ENCODE measurements at regions not wholly inside any gene's neighbourhood (a gene's known extent, or its start where the extent isn't known, plus 50 kb on each side); places are given as distances from the start of the nearest gene placed in this dataset.

DNA sequence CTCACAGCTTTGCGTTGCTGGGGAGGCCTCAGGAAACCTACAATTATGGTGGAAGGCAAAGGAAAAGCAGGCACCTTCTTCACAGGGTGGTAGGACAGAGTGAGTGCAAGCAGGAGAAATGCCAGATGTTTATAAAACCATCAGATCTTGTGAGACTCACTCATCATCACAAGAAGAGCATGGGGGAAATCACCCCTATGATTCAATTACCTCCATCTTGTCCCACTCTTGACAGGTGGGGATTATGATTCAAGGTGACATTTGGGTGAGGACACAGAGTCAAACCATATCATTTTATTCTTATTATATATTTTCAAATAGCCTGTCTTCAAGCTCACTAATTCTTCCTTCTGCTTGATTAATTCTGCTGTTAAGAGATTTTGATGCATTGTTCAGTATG lies 665.3 kb downstream of the TRHDE start:
- no peaks in the 10 kb centered on the region for H3K27me3 ChIP-seq (ENCODE audit: control insufficient read depth in 4 of 4, insufficient read depth in 4 of 4, low read length in 3 of 4)
- TF ChIP-seq, protein P1, sequence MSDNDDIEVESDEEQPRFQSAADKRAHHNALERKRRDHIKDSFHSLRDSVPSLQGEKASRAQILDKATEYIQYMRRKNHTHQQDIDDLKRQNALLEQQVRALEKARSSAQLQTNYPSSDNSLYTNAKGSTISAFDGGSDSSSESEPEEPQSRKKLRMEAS (IDR thresholded peaks at IDR 0.05) = no peak
- TF ChIP-seq HNF4G (IDR thresholded peaks at IDR 0.05) (no peak), HNF4A (conservative IDR thresholded peaks at IDR 0.05) (no peak), JUND (IDR thresholded peaks at IDR 0.05) (no peak), TAF1 (conservative IDR thresholded peaks at IDR 0.05) (no peak), SP1 (IDR thresholded peaks at IDR 0.05) (no peak)
- TF ChIP-seq, protein P2, sequence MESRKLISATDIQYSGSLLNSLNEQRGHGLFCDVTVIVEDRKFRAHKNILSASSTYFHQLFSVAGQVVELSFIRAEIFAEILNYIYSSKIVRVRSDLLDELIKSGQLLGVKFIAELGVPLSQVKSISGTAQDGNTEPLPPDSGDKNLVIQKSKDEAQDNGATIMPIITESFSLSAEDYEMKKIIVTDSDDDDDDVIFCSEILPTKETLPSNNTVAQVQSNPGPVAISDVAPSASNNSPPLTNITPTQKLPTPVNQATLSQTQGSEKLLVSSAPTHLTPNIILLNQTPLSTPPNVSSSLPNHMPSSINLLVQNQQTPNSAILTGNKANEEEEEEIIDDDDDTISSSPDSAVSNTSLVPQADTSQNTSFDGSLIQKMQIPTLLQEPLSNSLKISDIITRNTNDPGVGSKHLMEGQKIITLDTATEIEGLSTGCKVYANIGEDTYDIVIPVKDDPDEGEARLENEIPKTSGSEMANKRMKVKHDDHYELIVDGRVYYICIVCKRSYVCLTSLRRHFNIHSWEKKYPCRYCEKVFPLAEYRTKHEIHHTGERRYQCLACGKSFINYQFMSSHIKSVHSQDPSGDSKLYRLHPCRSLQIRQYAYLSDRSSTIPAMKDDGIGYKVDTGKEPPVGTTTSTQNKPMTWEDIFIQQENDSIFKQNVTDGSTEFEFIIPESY (IDR thresholded peaks at IDR 0.05) = no peak
- no peak overlapping the region for H3K4me3 ChIP-seq (ENCODE audit: low read depth in 1 of 3, low read length in 3 of 3)
- H3K27ac ChIP-seq (ENCODE audit: low read depth in 1 of 2, low read length in 2 of 2) = no peak overlapping the region
- H3K36me3 ChIP-seq (ENCODE audit: control insufficient read depth in 4 of 4, insufficient read depth in 3 of 4, low read depth in 1 of 4, low read length in 3 of 4) = no peaks in the 10 kb centered on the region
- peaks cover 0 to 3% (median 2%) of the 10 kb centered on the region in 4 donors for H3K9me3 ChIP-seq (ENCODE audit: control insufficient read depth in 4 of 4, low read length in 3 of 4)
- H3K9ac ChIP-seq (ENCODE audit: low read depth in 1 of 2, low read length in 2 of 2) = no peak overlapping the region
- 92% methylated on average over 1 of the region's 1 CpG for WGBS
- H3K4me1 ChIP-seq (ENCODE audit: control insufficient read depth in 4 of 4, insufficient read depth in 4 of 4, low read length in 3 of 4) = no peaks in the 10 kb centered on the region
- DNase-seq (ENCODE audit: low spot score) = no peak

DNA sequence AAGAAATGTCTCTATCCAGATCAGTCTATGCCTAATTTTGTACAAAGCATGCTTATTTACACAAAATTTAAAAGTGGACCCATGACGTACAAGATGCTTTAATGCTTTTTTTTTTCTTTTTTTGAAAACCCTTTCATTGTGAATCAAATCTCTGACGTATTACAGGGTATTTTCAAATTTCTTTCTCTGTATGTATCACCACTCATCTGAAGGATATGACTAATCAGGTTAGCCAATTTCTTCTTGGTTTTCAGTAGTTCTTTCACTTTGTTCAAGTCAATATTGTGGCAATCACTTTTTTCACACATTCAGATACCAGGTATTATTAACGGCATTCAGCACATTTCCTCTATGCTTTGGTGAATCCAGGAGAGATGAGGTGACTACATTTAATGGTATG lies 685.3 kb downstream of the TRHDE start:
- Histone ChIP-seq H3K4me3 (ENCODE audit: low read depth in 1 of 3, low read length in 3 of 3) (no peak overlapping the region), H3K4me1 (ENCODE audit: control insufficient read depth in 4 of 4, insufficient read depth in 4 of 4, low read length in 3 of 4) (no peaks in the 10 kb centered on the region), H3K27ac (ENCODE audit: low read depth in 1 of 2, low read length in 2 of 2) (no peak overlapping the region), H3K27me3 (ENCODE audit: control insufficient read depth in 4 of 4, insufficient read depth in 4 of 4, low read length in 3 of 4) (no peaks in the 10 kb centered on the region), H3K36me3 (ENCODE audit: control insufficient read depth in 4 of 4, insufficient read depth in 3 of 4, low read depth in 1 of 4, low read length in 3 of 4) (no peaks in the 10 kb centered on the region), H3K9me3 (ENCODE audit: control insufficient read depth in 4 of 4, low read length in 3 of 4) (no peaks in the 10 kb centered on the region), H3K9ac (ENCODE audit: low read depth in 1 of 2, low read length in 2 of 2) (no peak overlapping the region)
- WGBS = 86% methylated on average over 3 of the region's 3 CpGs
- TF ChIP-seq, protein P3, sequence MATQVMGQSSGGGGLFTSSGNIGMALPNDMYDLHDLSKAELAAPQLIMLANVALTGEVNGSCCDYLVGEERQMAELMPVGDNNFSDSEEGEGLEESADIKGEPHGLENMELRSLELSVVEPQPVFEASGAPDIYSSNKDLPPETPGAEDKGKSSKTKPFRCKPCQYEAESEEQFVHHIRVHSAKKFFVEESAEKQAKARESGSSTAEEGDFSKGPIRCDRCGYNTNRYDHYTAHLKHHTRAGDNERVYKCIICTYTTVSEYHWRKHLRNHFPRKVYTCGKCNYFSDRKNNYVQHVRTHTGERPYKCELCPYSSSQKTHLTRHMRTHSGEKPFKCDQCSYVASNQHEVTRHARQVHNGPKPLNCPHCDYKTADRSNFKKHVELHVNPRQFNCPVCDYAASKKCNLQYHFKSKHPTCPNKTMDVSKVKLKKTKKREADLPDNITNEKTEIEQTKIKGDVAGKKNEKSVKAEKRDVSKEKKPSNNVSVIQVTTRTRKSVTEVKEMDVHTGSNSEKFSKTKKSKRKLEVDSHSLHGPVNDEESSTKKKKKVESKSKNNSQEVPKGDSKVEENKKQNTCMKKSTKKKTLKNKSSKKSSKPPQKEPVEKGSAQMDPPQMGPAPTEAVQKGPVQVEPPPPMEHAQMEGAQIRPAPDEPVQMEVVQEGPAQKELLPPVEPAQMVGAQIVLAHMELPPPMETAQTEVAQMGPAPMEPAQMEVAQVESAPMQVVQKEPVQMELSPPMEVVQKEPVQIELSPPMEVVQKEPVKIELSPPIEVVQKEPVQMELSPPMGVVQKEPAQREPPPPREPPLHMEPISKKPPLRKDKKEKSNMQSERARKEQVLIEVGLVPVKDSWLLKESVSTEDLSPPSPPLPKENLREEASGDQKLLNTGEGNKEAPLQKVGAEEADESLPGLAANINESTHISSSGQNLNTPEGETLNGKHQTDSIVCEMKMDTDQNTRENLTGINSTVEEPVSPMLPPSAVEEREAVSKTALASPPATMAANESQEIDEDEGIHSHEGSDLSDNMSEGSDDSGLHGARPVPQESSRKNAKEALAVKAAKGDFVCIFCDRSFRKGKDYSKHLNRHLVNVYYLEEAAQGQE (IDR thresholded peaks at IDR 0.05) = no peak
- TF ChIP-seq GABPA (IDR thresholded peaks at IDR 0.05 in 1 of 2, conservative IDR thresholded peaks at IDR 0.05 in 1 of 2) = no peak
- no peak for TF ChIP-seq JUND (IDR thresholded peaks at IDR 0.05)
- no peak for TF ChIP-seq SP1 (IDR thresholded peaks at IDR 0.05)
- TF ChIP-seq HNF4A (conservative IDR thresholded peaks at IDR 0.05) = no peak
- no peak for TF ChIP-seq YY1 (IDR thresholded peaks at IDR 0.05)
- TF ChIP-seq FOXA2 (IDR thresholded peaks at IDR 0.05) = no peak
- TF ChIP-seq, protein P2 (IDR thresholded peaks at IDR 0.05) = no peak
- TF ChIP-seq NR2F2 (IDR thresholded peaks at IDR 0.05) = no peak
- TF ChIP-seq HNF4G (IDR thresholded peaks at IDR 0.05) = no peak
- TF ChIP-seq, protein P4, sequence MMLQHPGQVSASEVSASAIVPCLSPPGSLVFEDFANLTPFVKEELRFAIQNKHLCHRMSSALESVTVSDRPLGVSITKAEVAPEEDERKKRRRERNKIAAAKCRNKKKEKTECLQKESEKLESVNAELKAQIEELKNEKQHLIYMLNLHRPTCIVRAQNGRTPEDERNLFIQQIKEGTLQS (IDR thresholded peaks at IDR 0.05) = no peak
- TF ChIP-seq, protein P1 (IDR thresholded peaks at IDR 0.05) = no peak
- TF ChIP-seq RXRA (IDR thresholded peaks at IDR 0.05) = no peak
- TF ChIP-seq TAF1 (conservative IDR thresholded peaks at IDR 0.05) = no peak
- no peak for TF ChIP-seq FOXA1 (IDR thresholded peaks at IDR 0.05)
- TF ChIP-seq, protein P5, sequence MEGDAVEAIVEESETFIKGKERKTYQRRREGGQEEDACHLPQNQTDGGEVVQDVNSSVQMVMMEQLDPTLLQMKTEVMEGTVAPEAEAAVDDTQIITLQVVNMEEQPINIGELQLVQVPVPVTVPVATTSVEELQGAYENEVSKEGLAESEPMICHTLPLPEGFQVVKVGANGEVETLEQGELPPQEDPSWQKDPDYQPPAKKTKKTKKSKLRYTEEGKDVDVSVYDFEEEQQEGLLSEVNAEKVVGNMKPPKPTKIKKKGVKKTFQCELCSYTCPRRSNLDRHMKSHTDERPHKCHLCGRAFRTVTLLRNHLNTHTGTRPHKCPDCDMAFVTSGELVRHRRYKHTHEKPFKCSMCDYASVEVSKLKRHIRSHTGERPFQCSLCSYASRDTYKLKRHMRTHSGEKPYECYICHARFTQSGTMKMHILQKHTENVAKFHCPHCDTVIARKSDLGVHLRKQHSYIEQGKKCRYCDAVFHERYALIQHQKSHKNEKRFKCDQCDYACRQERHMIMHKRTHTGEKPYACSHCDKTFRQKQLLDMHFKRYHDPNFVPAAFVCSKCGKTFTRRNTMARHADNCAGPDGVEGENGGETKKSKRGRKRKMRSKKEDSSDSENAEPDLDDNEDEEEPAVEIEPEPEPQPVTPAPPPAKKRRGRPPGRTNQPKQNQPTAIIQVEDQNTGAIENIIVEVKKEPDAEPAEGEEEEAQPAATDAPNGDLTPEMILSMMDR (IDR thresholded peaks at IDR 0.05; ENCODE audit: low read depth, low read length, missing input control) = no peak
- TF ChIP-seq EGR1 (IDR thresholded peaks at IDR 0.05; ENCODE audit: low read depth in 2 of 2) = no peak
- TF ChIP-seq RAD21 (IDR thresholded peaks at IDR 0.05) = no peak
- DNase-seq (ENCODE audit: low spot score) = no peak
